ENCODE measurements at regions not wholly inside any gene's neighbourhood (a gene's known extent, or its start where the extent isn't known, plus 50 kb on each side); places are given as distances from the start of the nearest gene placed in this dataset.

- TF ChIP-seq TAF1 (IDR thresholded peaks at IDR 0.05; ENCODE audit: borderline replicate concordance, insufficient read depth, low read length) (no peak), FOXP2 (optimal IDR thresholded peaks at IDR 0.05; ENCODE audit: borderline replicate concordance, extremely low read depth, extremely low read length, insufficient read depth) (no peak), POLR2AphosphoS5 (IDR thresholded peaks at IDR 0.05; ENCODE audit: low read depth, low read length) (no peak), SIN3A (IDR thresholded peaks at IDR 0.05; ENCODE audit: borderline replicate concordance, insufficient read depth, low read length) (no peak), REST (IDR thresholded peaks at IDR 0.05; ENCODE audit: insufficient read depth in 1 of 2, low read depth in 2 of 2, low read length in 2 of 2) (no peak)
Observed at GRCh38 chr14:65263177-65263788, 149.2 kb upstream of the FUT8 start.

DNA sequence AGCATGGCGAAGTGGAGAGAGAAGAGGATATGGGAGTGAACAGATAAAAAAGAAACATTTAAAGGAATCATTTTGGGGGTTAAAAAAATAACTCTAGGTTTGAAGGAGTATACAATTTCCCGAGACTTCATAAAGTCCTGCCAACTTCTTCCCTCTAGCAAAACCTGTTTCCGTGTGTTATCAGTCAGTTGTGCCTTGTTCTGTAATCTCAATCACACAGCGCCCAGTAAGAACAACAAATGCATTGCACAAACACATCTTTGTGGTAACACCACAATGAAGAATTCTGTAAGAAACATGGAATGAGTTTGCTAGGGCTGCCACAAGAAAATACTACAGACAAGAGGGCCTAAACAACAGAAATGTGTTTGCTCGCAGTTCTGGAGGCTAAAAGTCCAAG is 144.7 kb upstream of the FUT8 start:
- TF ChIP-seq SIN3A (IDR thresholded peaks at IDR 0.05; ENCODE audit: borderline replicate concordance, insufficient read depth, low read length) (no peak), FOXP2 (optimal IDR thresholded peaks at IDR 0.05; ENCODE audit: borderline replicate concordance, extremely low read depth, extremely low read length, insufficient read depth) (no peak), TAF1 (IDR thresholded peaks at IDR 0.05; ENCODE audit: borderline replicate concordance, insufficient read depth, low read length) (no peak), REST (IDR thresholded peaks at IDR 0.05; ENCODE audit: insufficient read depth in 1 of 2, low read depth in 2 of 2, low read length in 2 of 2) (no peak), POLR2AphosphoS5 (IDR thresholded peaks at IDR 0.05; ENCODE audit: low read depth, low read length) (no peak)

- TF ChIP-seq TAF1 (IDR thresholded peaks at IDR 0.05; ENCODE audit: borderline replicate concordance, insufficient read depth, low read length) (no peak), SIN3A (IDR thresholded peaks at IDR 0.05; ENCODE audit: borderline replicate concordance, insufficient read depth, low read length) (no peak), REST (IDR thresholded peaks at IDR 0.05; ENCODE audit: insufficient read depth in 1 of 2, low read depth in 2 of 2, low read length in 2 of 2) (no peak), POLR2AphosphoS5 (IDR thresholded peaks at IDR 0.05; ENCODE audit: low read depth, low read length) (no peak), FOXP2 (optimal IDR thresholded peaks at IDR 0.05; ENCODE audit: borderline replicate concordance, extremely low read depth, extremely low read length, insufficient read depth) (no peak)
Observed at GRCh38 chr14:65268594-65268993, 143.9 kb upstream of the FUT8 start.

DNA sequence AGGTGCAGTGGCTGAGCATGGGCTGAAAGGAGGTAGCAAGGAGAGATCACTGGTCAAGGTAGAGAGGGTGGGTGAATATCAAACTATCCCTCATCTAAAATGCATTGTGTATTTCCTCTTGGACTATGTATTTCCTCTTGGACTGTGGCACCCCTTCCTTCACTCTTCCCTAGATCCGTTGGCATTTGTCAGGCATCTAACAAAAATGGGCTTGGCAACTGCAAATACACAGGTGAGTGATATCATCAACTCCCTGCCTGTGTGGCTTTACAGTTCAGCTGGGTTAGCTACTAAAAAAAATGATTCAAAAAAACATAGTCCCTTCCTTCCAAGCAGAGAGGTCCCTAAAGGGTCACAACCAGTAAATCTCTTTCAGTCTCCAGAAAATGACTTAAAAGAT is 142.8 kb upstream of the FUT8 start:
- TF ChIP-seq POLR2AphosphoS5 (IDR thresholded peaks at IDR 0.05; ENCODE audit: low read depth, low read length) (no peak), SIN3A (IDR thresholded peaks at IDR 0.05; ENCODE audit: borderline replicate concordance, insufficient read depth, low read length) (no peak), TAF1 (IDR thresholded peaks at IDR 0.05; ENCODE audit: borderline replicate concordance, insufficient read depth, low read length) (no peak), FOXP2 (optimal IDR thresholded peaks at IDR 0.05; ENCODE audit: borderline replicate concordance, extremely low read depth, extremely low read length, insufficient read depth) (no peak), REST (IDR thresholded peaks at IDR 0.05; ENCODE audit: insufficient read depth in 1 of 2, low read depth in 2 of 2, low read length in 2 of 2) (no peak)
